Fibroblast of gingiva (primary cell): ENCODE measurements at regions not wholly inside any gene's neighbourhood (a gene's known extent, or its start where the extent isn't known, plus 50 kb on each side); places are given as distances from the start of the nearest gene placed in this dataset.
"Not testable (repeated sequence)": the region's sequence is repeated elsewhere in the genome, so short reads cannot be mapped to it uniquely, and the experiment has no call there.

Experiments used
- DNase-seq: peaks from one replicate; pipeline ENCODE4 v3.0.0-alpha.2; 2011; ENCODE audit warnings: low read depth

GRCh38 chr1:73065339-73066041 is 783.2 kb upstream of the NEGR1 start:
- no peak for DNase-seq

- no peak for DNase-seq
Measured at GRCh38 chr1:73056826-73057225, 774.5 kb upstream of the NEGR1 start.

GRCh38 chr1:73044241-73045036 is 762.1 kb upstream of the NEGR1 start:
- peak; percentile 4 for DNase-seq

GRCh38 chr1:73042403-73042802 is 760.1 kb upstream of the NEGR1 start:
- DNase-seq: no peak

GRCh38 chr1:73040811-73041210 is 758.5 kb upstream of the NEGR1 start:
- DNase-seq: no peak

- no peak for DNase-seq
Measured at GRCh38 chr1:73034271-73034670, 751.9 kb upstream of the NEGR1 start.

- no peak for DNase-seq
Measured at GRCh38 chr1:73033640-73034039, 751.3 kb upstream of the NEGR1 start.

GRCh38 chr1:73029571-73029970 is 747.2 kb upstream of the NEGR1 start:
- DNase-seq: no peak

- DNase-seq: no peak
Measured at GRCh38 chr1:73026114-73026513, 743.8 kb upstream of the NEGR1 start.

GRCh38 chr1:73009938-73010337 is 727.6 kb upstream of the NEGR1 start:
- no peak for DNase-seq

- no peak for DNase-seq
Measured at GRCh38 chr1:73009311-73009710, 727.0 kb upstream of the NEGR1 start.

GRCh38 chr1:72997624-72998023 is 715.3 kb upstream of the NEGR1 start:
- no peak for DNase-seq

GRCh38 chr1:72997041-72997440 is 714.7 kb upstream of the NEGR1 start:
- no peak for DNase-seq

- not testable (repeated sequence) for DNase-seq
Measured at GRCh38 chr1:72987871-72988270, 705.5 kb upstream of the NEGR1 start.

GRCh38 chr1:72986591-72987290 is 704.4 kb upstream of the NEGR1 start:
- DNase-seq: no peak

- not testable (repeated sequence) for DNase-seq
Measured at GRCh38 chr1:72985024-72985423, 702.7 kb upstream of the NEGR1 start.

GRCh38 chr1:72983011-72983410 is 700.7 kb upstream of the NEGR1 start:
- not testable (repeated sequence) for DNase-seq

- DNase-seq: no peak
Measured at GRCh38 chr1:72969461-72969860, 687.1 kb upstream of the NEGR1 start.

GRCh38 chr1:72954943-72955342 is 672.6 kb upstream of the NEGR1 start:
- DNase-seq: no peak

- not testable (repeated sequence) for DNase-seq
Measured at GRCh38 chr1:72950900-72951299, 668.6 kb upstream of the NEGR1 start.

GRCh38 chr1:72946903-72947499 is 664.7 kb upstream of the NEGR1 start:
- no peak for DNase-seq

- no peak for DNase-seq
Measured at GRCh38 chr1:72942008-72942407, 659.7 kb upstream of the NEGR1 start.
